Gastrocnemius medialis (tissue), 4 donors: ENCODE measurements at regions not wholly inside any gene's neighbourhood (a gene's known extent, or its start where the extent isn't known, plus 50 kb on each side); places are given as distances from the start of the nearest gene placed in this dataset.
"Not testable (repeated sequence)": the region's sequence is repeated elsewhere in the genome, so short reads cannot be mapped to it uniquely, and the experiment has no call there.

Experiments
- POLR2A ChIP-seq, 2 donors: fragments of 450-650 bp; IDR thresholded peaks; one replicate each; pipeline ENCODE4 v1.6.1; 2017; ENCODE audit warnings: antibody characterized with exemption in 2 of 2, mild to moderate bottlenecking in 2 of 2, moderate library complexity in 2 of 2
- TF ChIP-seq, protein P1 (sequence below), 5 experiments: fragments of 450-650 bp in 3 of 5; fragments of 200-600 bp in 2 of 5; sonication (generic) in 2 of 5; IDR thresholded peaks in 4 of 5; conservative IDR thresholded peaks in 1 of 5; 1 replicate in 4 of 5; 2 replicates in 1 of 5; pipeline ENCODE4 v1.5.1; 2016 to 2019; ENCODE audit warnings: antibody characterized with exemption in 5 of 5, mild to moderate bottlenecking in 3 of 5, moderate library complexity in 3 of 5

- TF ChIP-seq, protein P1, sequence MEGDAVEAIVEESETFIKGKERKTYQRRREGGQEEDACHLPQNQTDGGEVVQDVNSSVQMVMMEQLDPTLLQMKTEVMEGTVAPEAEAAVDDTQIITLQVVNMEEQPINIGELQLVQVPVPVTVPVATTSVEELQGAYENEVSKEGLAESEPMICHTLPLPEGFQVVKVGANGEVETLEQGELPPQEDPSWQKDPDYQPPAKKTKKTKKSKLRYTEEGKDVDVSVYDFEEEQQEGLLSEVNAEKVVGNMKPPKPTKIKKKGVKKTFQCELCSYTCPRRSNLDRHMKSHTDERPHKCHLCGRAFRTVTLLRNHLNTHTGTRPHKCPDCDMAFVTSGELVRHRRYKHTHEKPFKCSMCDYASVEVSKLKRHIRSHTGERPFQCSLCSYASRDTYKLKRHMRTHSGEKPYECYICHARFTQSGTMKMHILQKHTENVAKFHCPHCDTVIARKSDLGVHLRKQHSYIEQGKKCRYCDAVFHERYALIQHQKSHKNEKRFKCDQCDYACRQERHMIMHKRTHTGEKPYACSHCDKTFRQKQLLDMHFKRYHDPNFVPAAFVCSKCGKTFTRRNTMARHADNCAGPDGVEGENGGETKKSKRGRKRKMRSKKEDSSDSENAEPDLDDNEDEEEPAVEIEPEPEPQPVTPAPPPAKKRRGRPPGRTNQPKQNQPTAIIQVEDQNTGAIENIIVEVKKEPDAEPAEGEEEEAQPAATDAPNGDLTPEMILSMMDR (IDR thresholded peaks at IDR 0.05 in 4 of 5, conservative IDR thresholded peaks at IDR 0.05 in 1 of 5), result not testable (repeated sequence)
- TF ChIP-seq POLR2A (IDR thresholded peaks at IDR 0.05), result not testable (repeated sequence)
Observed at GRCh38 chr2:234168605-234169570, 118.4 kb downstream of the SPP2 start.
